ENCODE measurements at regions not wholly inside any gene's neighbourhood (a gene's known extent, or its start where the extent isn't known, plus 50 kb on each side); places are given as distances from the start of the nearest gene placed in this dataset.

DNA sequence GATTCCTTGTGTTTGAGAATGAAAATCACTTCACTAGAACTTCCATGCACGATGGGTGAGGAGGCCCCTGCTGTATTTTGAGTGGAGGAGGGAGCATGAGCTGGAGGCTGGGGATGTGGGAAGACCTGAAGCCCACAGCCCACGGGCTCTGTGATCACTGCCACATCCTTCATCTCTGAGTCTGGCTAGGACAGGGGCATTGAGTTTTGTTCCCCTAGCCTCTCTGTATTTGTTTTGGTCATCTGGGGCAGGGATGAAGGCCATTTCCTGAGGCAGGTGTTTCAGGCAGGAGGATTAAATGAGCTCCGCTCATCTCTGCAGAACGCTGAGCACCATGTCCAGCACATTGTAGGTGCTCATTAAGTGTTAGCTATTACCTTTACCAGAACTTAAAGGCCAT is 293.6 kb downstream of the GLRX3 start:
- Mint-ChIP-seq H3K4me3 (no peak overlapping the region), H3K9me3 (peaks cover under 1% of the 10 kb centered on the region), H3K4me1 (no peaks in the 10 kb centered on the region), H3K27ac (no peak overlapping the region), H3K27me3 (no peaks in the 10 kb centered on the region), H3K36me3 (no peaks in the 10 kb centered on the region)
- DNase-seq = no peak

DNA sequence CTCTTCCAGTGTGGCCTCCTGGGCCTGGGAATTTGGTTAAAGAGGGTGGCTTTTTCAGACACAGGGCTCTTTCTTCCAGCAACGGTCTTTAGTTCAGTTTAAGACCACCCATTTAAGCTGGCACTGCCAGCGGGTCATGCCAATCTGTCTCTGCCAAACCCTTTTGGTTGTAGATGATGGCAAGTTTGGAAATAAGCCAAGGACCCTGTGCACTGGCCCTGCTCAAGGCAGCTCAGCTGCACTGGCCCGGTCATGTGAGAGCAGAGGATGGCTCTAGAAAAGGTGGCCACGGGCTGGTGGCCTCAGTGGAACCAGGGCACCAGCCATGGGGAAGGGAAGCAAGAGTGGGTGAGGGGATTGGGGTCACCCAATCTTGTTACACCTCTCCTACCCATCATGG is 294.1 kb downstream of the GLRX3 start:
- no peaks in the 10 kb centered on the region for H3K27me3 Mint-ChIP-seq
- DNase-seq = no peak
- H3K9me3 Mint-ChIP-seq = peaks cover 1% of the 10 kb centered on the region
- H3K4me1 Mint-ChIP-seq = no peaks in the 10 kb centered on the region
- no peak overlapping the region for H3K27ac Mint-ChIP-seq
- no peak overlapping the region for H3K4me3 Mint-ChIP-seq
- H3K36me3 Mint-ChIP-seq = no peaks in the 10 kb centered on the region

GRCh38 chr10:130430852-130431704 is 294.9 kb downstream of the GLRX3 start:
- no peak overlapping the region for H3K27ac Mint-ChIP-seq
- no peaks in the 10 kb centered on the region for H3K4me1 Mint-ChIP-seq
- no peaks in the 10 kb centered on the region for H3K27me3 Mint-ChIP-seq
- H3K36me3 Mint-ChIP-seq = no peaks in the 10 kb centered on the region
- H3K4me3 Mint-ChIP-seq = no peak overlapping the region
- DNase-seq = no peak
- H3K9me3 Mint-ChIP-seq = peaks cover 1% of the 10 kb centered on the region

GRCh38 chr10:130432271-130432670 is 296.1 kb downstream of the GLRX3 start:
- Mint-ChIP-seq H3K9me3 (peaks cover 1% of the 10 kb centered on the region), H3K4me3 (no peak overlapping the region), H3K27me3 (no peaks in the 10 kb centered on the region), H3K4me1 (no peaks in the 10 kb centered on the region), H3K36me3 (no peaks in the 10 kb centered on the region), H3K27ac (no peak overlapping the region)
- no peak for DNase-seq

GRCh38 chr10:130432850-130433249 is 296.7 kb downstream of the GLRX3 start:
- Mint-ChIP-seq H3K4me1 (no peaks in the 10 kb centered on the region), H3K4me3 (no peak overlapping the region), H3K27ac (no peak overlapping the region), H3K27me3 (no peaks in the 10 kb centered on the region), H3K36me3 (no peaks in the 10 kb centered on the region), H3K9me3 (peaks cover 1% of the 10 kb centered on the region)
- DNase-seq = no peak

DNA sequence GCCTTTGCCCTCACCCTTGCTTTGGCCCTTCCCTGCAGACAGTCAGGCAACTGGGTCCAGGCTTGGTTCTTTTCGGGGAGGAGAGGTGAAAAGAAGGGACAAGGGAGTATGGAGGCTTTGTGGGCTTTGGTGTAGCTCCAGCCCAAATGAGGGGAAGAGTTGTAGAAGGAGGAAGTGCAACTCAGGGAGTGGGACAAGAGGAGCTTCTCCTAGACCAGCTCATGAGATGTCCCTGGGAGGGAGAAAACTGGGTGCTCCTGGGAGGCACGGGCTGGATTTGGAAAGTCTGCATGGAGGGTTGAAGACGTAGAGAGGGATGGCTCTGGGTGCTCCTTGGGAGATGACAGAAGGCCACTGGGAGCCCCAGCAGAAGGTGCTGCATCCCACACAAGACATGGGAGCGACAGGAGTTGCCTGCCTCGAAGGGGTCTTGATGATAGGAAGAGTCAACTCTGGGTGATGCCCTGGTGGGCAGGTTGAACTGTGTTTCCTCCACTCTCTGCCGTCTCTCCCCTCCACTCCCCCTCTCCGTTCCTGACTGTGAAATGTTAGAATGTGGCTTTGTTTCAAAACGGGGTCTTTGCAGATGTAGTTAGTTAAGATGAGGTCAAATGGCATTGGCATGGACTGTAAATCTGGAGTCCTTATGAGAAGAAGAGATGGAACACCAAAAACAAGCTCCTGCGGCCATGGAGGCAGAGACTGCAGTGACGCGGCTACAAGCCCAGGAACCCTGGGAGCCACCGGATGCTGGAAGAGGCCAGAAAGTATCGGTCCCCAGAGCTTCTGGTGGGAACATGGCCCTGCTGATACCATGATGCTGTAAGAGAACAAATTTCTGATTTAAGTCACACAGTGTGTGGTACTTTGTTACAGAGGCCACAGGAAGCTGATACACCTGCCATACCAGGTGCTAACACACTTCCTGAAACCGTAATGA is 298.5 kb downstream of the GLRX3 start:
- H3K4me1 Mint-ChIP-seq = no peaks in the 10 kb centered on the region
- DNase-seq = no peak
- H3K27ac Mint-ChIP-seq = no peak overlapping the region
- no peak overlapping the region for H3K4me3 Mint-ChIP-seq
- H3K36me3 Mint-ChIP-seq = no peaks in the 10 kb centered on the region
- no peaks in the 10 kb centered on the region for H3K27me3 Mint-ChIP-seq
- H3K9me3 Mint-ChIP-seq = peaks cover 1% of the 10 kb centered on the region

DNA sequence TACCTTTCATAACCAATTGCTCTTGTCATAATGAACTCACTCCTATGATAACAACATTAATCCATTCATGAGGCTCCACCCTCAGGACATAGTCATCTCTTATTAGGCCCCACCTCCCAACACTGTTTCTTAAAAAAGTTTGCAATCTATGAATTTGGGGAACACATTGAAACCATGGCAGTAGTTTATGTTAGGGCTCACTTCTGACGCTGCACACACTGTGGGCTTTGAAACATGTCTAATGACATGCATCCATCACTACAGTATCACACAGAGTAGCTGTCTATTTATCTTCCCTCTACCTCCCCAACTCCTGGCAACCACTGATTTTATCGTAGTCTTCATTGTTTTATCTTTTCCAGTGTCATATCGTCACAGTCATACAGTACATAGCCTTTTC is 299.8 kb downstream of the GLRX3 start:
- DNase-seq = no peak
- peaks cover 3% of the 10 kb centered on the region for H3K9me3 Mint-ChIP-seq
- no peak overlapping the region for H3K27ac Mint-ChIP-seq
- no peaks in the 10 kb centered on the region for H3K36me3 Mint-ChIP-seq
- no peaks in the 10 kb centered on the region for H3K27me3 Mint-ChIP-seq
- H3K4me1 Mint-ChIP-seq = no peaks in the 10 kb centered on the region
- no peak overlapping the region for H3K4me3 Mint-ChIP-seq

DNA sequence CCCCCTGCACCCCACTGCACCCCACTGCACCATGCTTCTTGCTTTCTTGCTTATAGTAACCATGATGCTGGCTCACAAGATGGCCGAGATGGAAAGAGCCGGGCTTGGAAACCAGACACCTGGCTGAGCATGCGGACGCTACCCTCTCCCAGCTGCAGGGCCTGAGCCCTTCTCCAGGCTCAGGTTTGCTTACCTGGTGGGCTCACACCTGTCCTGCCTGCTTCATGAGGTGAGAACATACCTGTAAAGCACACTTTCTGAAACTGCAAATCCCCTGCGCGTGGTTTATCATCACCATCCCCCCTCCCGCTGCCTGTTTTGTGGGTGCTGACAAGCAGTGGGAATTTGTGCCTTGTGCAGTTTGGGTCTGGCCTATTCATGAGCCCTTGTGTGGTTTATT is 302.7 kb downstream of the GLRX3 start:
- DNase-seq = no peak
- no peak overlapping the region for H3K27ac Mint-ChIP-seq
- H3K36me3 Mint-ChIP-seq = no peaks in the 10 kb centered on the region
- H3K4me1 Mint-ChIP-seq = no peaks in the 10 kb centered on the region
- peaks cover 3% of the 10 kb centered on the region for H3K27me3 Mint-ChIP-seq
- peaks cover 3% of the 10 kb centered on the region for H3K9me3 Mint-ChIP-seq
- no peak overlapping the region for H3K4me3 Mint-ChIP-seq

GRCh38 chr10:130439766-130440165 is 303.6 kb downstream of the GLRX3 start:
- H3K4me1 Mint-ChIP-seq = no peaks in the 10 kb centered on the region
- H3K36me3 Mint-ChIP-seq = no peaks in the 10 kb centered on the region
- no peak overlapping the region for H3K27ac Mint-ChIP-seq
- no peak for DNase-seq
- peaks cover 3% of the 10 kb centered on the region for H3K9me3 Mint-ChIP-seq
- H3K4me3 Mint-ChIP-seq = no peak overlapping the region
- H3K27me3 Mint-ChIP-seq = peaks cover 3% of the 10 kb centered on the region

- no peak for DNase-seq
- H3K4me1 Mint-ChIP-seq = no peaks in the 10 kb centered on the region
- H3K27me3 Mint-ChIP-seq = peaks cover 3% of the 10 kb centered on the region
- H3K27ac Mint-ChIP-seq = no peak overlapping the region
- H3K4me3 Mint-ChIP-seq = no peak overlapping the region
- H3K36me3 Mint-ChIP-seq = no peaks in the 10 kb centered on the region
- H3K9me3 Mint-ChIP-seq = peaks cover 2% of the 10 kb centered on the region
Measured at GRCh38 chr10:130440494-130440893, 304.3 kb downstream of the GLRX3 start.

DNA sequence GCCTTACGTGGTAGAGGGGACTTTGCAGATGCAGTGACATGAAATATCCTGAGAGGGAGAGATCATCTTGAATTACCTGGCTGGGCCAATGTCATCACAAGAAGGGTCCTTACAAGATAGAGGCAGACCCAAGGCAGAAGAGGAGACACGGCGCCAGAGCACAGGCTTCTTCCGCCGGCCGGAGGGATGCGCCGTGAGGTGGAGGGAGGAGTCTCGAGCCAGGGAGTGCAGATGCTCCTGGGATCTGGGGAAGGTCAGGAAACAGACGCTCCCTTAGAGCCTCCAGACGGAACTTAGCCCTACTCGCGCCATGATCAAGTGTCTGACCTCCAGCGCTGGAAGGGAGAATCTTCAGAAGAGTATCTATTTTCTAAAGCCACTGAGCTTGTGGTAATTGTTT is 304.8 kb downstream of the GLRX3 start:
- Mint-ChIP-seq H3K4me3 (no peak overlapping the region), H3K27me3 (peaks cover 3% of the 10 kb centered on the region), H3K36me3 (no peaks in the 10 kb centered on the region), H3K27ac (no peak overlapping the region), H3K4me1 (no peaks in the 10 kb centered on the region), H3K9me3 (peaks cover 2% of the 10 kb centered on the region)
- DNase-seq = no peak

- Mint-ChIP-seq H3K36me3 (no peaks in the 10 kb centered on the region), H3K4me3 (no peak overlapping the region), H3K9me3 (peaks cover 3% of the 10 kb centered on the region), H3K27me3 (peaks cover 8% of the 10 kb centered on the region), H3K4me1 (no peaks in the 10 kb centered on the region), H3K27ac (no peak overlapping the region)
- DNase-seq = no peak
Measured at GRCh38 chr10:130443066-130443465, 306.9 kb downstream of the GLRX3 start.

GRCh38 chr10:130453036-130453720 is 317.0 kb downstream of the GLRX3 start:
- no peaks in the 10 kb centered on the region for H3K36me3 Mint-ChIP-seq
- DNase-seq = no peak
- H3K27ac Mint-ChIP-seq = no peak overlapping the region
- H3K27me3 Mint-ChIP-seq = peaks cover 17% of the 10 kb centered on the region
- no peaks in the 10 kb centered on the region for H3K4me1 Mint-ChIP-seq
- no peak overlapping the region for H3K4me3 Mint-ChIP-seq
- no peaks in the 10 kb centered on the region for H3K9me3 Mint-ChIP-seq

- no peak overlapping the region for H3K27ac Mint-ChIP-seq
Measured at GRCh38 chr10:130453721-130454542, 317.7 kb downstream of the GLRX3 start.

More at GRCh38 chr10:130453721-130454542, 317.7 kb downstream of the GLRX3 start:
- H3K4me1 Mint-ChIP-seq = no peaks in the 10 kb centered on the region
- H3K9me3 Mint-ChIP-seq = no peaks in the 10 kb centered on the region
- H3K36me3 Mint-ChIP-seq = no peaks in the 10 kb centered on the region
- peaks cover 13% of the 10 kb centered on the region for H3K27me3 Mint-ChIP-seq
- no peak overlapping the region for H3K4me3 Mint-ChIP-seq
- DNase-seq = no peak

Measured in activated naive CD8-positive, alpha-beta T cell treated with anti-CD3 and anti-CD28 coated beads for 36 hours (primary cell).